ENCODE measurements at regions not wholly inside any gene's neighbourhood (a gene's known extent, or its start where the extent isn't known, plus 50 kb on each side); places are given as distances from the start of the nearest gene placed in this dataset.

DNA sequence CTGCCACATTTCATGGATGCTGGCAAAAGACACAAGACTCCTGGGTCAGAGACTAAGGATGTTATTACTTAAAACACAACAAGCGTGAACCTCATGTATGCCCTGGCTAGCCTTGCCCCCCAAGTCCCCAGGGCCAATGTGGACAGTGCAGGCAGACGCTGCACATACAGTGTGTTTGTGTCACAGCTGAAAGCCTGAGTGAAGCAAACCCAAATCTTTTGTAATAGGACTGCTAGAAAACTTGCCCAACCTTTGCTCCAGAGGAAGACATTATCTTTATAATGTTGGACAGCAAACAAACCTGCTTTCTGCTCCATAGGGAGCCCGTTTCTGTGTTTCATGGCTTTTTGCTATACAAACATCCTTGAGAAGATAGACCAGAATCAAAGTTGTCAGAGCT lies 282.0 kb upstream of the RORA start:
- ATAC-seq = no peak
- DNase-seq = no peak
- intact Hi-C loops (cut with micrococcal nuclease) = no loop called here

GRCh38 chr15:61509327-61509840 lies 280.3 kb upstream of the RORA start:
- intact Hi-C loops (cut with micrococcal nuclease) = no loop called here
- no peak for ATAC-seq
- no peak for DNase-seq

DNA sequence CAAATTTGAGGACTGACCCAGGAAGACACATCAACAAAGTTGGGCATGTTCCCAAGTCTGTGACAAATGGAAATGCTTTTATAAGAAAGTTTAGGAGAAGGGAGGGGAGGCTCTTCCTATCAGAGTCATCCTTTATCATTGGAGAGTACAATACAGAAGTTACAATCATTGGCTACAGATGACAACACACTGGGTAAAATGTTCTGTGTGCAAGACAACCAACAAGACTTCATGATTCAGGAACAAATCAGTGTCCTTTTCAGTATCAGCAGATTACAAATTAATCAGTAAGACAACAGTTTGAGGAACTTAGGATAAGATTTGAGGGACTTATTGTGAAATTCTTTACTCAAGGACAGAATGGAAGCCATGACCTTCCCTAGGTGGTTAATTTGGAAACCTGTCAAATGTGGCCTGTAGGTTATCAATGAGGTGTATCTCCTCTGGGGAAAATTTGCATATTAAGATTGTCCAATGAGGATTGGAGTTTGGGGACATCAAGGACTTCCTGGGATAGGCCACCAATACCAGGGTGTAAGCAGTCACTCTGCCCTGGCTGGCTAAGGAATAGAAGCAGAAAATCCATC lies 274.4 kb upstream of the RORA start:
- no peak for DNase-seq
- intact Hi-C loops (cut with micrococcal nuclease) = no loop called here
- no peak for ATAC-seq

GRCh38 chr15:61501815-61502389 lies 272.8 kb upstream of the RORA start:
- ATAC-seq = no peak
- no peak for DNase-seq
- intact Hi-C loops (cut with micrococcal nuclease) = no loop called here

DNA sequence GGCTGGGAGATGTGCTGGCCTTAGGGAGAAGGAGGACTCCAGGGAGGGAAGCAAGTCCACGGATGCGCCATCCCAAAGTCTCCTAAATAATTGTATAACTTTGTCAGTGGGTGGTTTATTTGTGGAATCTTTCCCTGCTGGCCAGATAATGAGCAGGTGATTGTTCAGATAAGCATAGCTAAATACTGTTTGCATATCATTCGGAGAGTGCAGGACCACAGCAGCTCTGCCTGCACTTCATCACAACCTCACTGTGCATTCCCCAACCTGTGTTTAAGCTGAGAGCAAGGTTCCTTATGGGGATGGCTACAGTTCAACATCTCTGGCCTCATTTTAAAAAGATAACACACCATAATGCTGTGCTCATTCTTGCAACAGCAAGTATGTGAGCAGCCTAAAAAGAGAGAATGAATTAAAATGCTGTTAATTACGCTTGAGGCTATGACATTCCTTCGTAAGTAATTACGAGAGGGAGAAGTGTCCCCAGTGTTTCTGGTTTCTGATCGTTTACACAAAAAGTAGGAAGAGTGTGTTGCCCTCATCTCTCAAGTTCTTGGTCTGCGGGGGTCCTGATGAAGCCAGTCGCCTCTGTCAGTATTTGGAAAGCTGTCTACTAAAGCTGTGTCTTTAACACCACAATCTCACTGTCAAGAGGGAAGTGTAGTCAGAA lies 272.0 kb upstream of the RORA start:
- ATAC-seq (no peak), DNase-seq (no peak)
- intact Hi-C loops (cut with micrococcal nuclease) = no loop called here

DNA sequence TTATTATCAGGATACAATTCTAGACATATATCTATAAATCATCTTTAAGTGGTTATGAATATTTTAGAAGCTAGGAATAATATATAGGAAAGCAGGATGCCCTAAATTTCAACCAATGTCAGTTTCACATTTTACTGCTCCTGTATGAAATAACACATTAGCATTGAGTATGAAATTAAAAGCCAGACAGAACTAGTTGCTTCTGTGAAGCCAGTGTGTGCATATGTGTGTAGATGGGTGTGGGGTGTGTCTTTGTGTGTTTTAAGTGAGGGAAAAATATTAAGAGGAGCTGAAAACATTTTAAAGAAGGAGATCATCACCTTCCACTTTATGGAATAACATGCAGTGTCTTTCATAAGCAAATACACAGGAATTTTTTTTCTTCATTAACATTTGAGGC lies 271.4 kb upstream of the RORA start:
- ATAC-seq = no peak
- DNase-seq = no peak
- intact Hi-C loops (cut with micrococcal nuclease) = no loop called here

DNA sequence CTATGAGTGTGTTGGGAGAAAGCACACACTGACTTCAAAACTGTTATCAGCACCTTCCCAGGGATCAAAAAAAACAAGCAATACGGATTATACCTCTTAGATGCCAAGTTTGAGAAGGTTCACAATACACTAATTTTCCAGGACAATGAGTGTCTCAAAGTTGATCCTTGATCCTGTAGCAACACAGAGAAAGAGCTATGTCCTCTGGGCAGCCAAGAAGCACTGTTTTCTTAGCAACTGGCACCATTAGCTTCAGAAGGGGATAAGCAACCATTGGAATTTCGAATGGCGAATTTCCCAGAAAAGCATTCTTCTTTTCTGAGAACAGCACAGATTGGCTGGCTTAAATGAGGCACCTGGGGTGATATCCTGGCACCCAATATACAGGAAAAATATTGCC lies 270.3 kb upstream of the RORA start:
- ATAC-seq = no peak
- DNase-seq = no peak
- intact Hi-C loops (cut with micrococcal nuclease) = no loop called here

DNA sequence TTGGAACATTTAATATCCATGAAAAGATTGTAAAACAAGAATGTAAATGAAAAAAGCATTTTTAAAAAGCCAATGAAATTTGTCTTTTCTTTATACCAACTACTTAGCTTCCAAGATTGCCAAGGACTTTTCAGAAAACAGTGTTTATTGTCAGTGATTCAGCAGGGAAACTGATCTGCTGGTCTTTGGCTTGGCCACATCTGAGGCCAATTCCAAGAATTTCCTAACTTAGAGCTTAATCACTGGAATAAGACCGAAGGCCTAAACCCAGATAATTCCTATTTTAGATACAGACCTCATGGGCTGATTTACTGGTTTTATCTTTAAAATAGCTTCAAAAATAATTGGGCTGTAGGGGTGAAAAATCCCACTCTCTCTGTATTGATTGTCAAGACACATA lies 260.5 kb upstream of the RORA start:
- ATAC-seq (no peak), DNase-seq (no peak)
- intact Hi-C loops (cut with micrococcal nuclease) = no loop called here

GRCh38 chr15:61483599-61483998 lies 254.5 kb upstream of the RORA start:
- ATAC-seq = no peak
- intact Hi-C loops (cut with micrococcal nuclease) = no loop called here
- no peak for DNase-seq

DNA sequence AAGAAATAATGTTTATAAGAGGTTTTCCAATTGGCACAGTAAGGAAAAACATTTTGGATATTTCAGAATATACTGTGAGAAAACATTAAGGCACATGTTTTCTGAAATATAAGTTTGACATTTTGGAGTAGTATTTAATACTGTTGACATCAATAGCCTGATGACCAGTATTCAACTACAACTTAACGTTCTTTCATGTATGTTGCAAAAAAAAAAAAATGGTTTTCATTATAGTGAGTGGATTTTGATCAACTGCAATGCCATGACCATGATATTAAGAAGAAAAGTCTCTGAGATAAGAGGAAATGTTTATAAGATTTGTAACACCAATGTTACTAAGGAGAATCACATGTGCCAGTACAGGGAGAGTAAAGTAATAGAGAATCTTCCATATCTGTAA lies 252.8 kb upstream of the RORA start:
- intact Hi-C loops (cut with micrococcal nuclease) = no loop called here
- no peak for DNase-seq

DNA sequence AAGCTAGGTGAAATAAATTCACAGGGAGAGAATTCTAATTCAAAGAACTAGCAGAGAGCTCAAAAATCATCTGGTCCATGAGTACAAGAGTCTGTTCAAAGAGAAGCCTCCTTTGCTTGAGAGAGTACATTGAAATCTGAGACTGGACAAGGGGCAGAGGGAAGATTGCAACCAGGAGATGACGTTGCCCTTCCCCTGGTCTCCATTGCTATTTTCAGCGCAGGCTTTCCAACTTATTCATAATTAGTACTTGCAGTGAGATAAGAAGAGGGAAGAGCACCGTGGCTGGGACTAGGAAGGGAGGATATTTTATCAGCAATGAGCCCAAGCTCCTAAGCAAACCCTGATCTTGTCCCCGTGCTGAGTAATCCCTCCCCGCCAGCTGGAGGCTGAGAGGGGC lies 251.8 kb upstream of the RORA start:
- intact Hi-C loops (cut with micrococcal nuclease) = no loop called here
- DNase-seq (no peak), ATAC-seq (no peak)

More for the DNA sequence above, 252.8 kb upstream of the RORA start:
- ATAC-seq = no peak

- DNase-seq (no peak), ATAC-seq (no peak)
- intact Hi-C loops (cut with micrococcal nuclease) = no loop called here
Observed at GRCh38 chr15:61480295-61480694, 251.2 kb upstream of the RORA start.

DNA sequence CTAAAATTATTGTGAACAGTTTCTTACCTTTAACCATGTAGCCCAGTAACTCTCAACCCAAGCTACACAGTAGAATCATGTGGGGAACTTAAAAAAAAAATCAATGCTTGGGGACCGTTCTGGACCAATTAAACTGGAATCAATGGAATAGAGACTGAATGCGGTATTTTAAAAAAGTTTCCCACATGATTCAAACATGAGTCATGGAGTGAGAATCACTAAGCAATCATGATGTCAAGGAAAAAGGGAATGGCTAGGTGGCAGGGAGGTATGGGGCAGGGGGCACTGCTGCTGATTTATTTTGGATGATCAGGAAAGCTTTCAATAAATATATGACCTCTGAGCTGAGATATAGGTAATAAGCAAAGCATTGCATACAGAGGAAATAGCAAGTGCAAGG lies 250.5 kb upstream of the RORA start:
- ATAC-seq (no peak), DNase-seq (no peak)

DNA sequence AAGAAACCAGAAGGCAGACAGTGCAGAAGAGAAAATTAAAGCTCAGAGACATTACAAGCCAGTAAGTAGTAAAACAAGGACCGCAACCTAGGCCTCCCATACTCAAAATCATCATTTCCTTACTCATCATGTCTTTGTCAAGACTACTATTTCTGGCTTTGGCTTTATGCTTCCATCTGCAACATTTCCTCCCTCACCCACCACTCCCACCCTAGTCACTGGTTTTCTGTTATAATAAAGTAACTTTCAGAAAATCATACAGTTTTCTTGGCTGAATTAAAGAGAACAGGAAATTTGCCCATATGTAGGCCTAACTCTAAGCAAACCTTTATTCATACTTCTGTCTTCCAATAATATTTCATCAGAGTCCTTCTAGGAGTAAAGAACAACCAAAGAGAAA lies 247.6 kb upstream of the RORA start:
- DNase-seq = no peak
- intact Hi-C loops (cut with micrococcal nuclease) = no loop called here
- no peak for ATAC-seq

More for the DNA sequence above, 250.5 kb upstream of the RORA start:
- intact Hi-C loops (cut with micrococcal nuclease) = no loop called here

GRCh38 chr15:61474796-61475195 lies 245.7 kb upstream of the RORA start:
- intact Hi-C loops (cut with micrococcal nuclease) = no loop called here
- no peak for DNase-seq
- ATAC-seq = no peak

- intact Hi-C loops (cut with micrococcal nuclease) = no loop called here
- no peak for ATAC-seq
- no peak for DNase-seq
Observed at GRCh38 chr15:61467823-61468222, 238.7 kb upstream of the RORA start.

GRCh38 chr15:61459785-61460707 lies 230.9 kb upstream of the RORA start:
- intact Hi-C loops (cut with micrococcal nuclease) = no loop called here
- no peak for ATAC-seq

DNA sequence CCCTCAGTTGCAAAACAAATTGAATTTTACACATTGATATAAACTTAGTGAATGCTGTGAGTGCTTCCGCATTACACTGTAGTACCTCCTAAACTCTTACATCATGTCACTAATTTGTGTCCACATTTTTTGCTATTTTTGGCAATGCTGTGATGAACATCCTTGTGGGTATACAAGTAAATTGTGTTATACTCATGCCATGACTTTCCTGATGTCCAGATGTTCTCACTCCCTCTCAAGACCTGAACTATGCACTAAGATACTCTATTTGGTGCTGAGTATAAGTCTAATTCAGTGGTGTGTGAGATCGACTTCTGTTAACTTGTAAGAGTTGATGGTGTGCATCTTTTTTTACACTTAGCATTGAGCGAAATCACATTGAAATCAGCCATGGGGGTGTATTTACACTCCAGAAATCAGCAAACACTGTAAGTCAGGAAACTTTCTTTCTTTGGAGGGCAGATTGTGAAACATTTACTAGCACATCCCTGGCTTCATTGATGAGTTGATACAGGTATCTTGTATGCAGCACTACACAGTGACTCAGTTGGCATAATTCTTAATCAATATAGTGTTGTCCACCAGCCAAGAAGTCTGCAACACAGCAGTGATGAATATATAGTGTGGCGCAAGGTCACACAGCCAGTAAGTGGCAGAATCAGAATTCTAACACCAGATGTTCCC lies 228.1 kb upstream of the RORA start:
- intact Hi-C loops (cut with micrococcal nuclease) = no loop called here
- no peak for ATAC-seq
- no peak for DNase-seq

More at GRCh38 chr15:61459785-61460707, 230.9 kb upstream of the RORA start:
- DNase-seq = no peak

DNA sequence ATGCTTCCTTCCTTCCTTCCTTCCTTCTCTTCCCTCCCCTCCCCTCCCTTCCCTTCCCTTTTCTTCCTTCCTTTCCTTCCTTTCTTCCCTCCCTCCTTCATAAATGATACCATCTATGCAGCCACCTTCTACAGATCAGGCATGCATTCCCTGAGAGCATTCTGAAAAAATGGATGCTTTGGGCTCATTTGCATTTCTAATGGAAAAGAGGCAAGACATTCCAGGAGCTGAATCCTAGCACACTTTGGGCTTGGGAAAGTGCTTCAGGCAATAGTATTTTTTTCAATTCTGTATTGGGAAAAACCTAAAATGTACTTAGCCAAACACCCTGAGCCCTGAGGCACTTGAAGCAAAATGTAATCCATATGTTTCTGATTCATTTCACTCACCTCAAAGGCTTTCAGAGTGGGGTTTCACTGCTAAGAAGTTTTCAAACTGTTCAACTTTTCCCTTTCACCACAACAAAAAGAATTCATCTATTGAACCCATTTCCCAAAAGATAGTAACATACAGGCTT lies 220.1 kb upstream of the RORA start:
- intact Hi-C loops (cut with micrococcal nuclease) = no loop called here
- DNase-seq (no peak), ATAC-seq (no peak)
